Keratinocyte (primary cell): ENCODE measurements at regions not wholly inside any gene's neighbourhood (a gene's known extent, or its start where the extent isn't known, plus 50 kb on each side); places are given as distances from the start of the nearest gene placed in this dataset.

ENCODE experiments used
- DNase-seq: peaks from one replicate; pipeline ENCODE4 v3.0.0-alpha.2; 2011; ENCODE audit warnings: low read depth, missing footprints, low spot score
- FAIRE-seq: peaks from 2 replicates; lab custom pipeline; 2011; peaks lifted over from hg19 to GRCh38; lab: Jason Lieb, UNC
- H2AFZ ChIP-seq: 2 replicates; pipeline ENCODE4 v1.6.0; 2012; ENCODE audit warnings: low read length, control low read depth, inconsistent platforms; ENCODE audit not compliant: control insufficient read depth
- H3K27ac ChIP-seq: 2 replicates; pipeline ENCODE4 v1.5.1; 2011; ENCODE audit warnings: low read length; ENCODE audit not compliant: control insufficient read depth, insufficient read depth
- H3K27me3 ChIP-seq: 3 replicates; pipeline ENCODE4 v1.6.0; 2011; ENCODE audit warnings: low read length; ENCODE audit not compliant: control insufficient read depth, insufficient read depth; ENCODE audit errors: extremely low read depth
- H3K36me3 ChIP-seq, 2 experiments: 2 replicates in 1 of 2; 3 replicates in 1 of 2; pipeline ENCODE4 v1.5.1; 2011; ENCODE audit warnings: low read length in 2 of 2, mild to moderate bottlenecking in 1 of 2; ENCODE audit not compliant: control insufficient read depth in 2 of 2, insufficient read depth in 2 of 2; ENCODE audit errors: extremely low read depth in 1 of 2
- H3K4me1 ChIP-seq: 3 replicates; pipeline ENCODE4 v1.5.1; 2011; ENCODE audit warnings: low read length; ENCODE audit not compliant: control insufficient read depth, insufficient read depth; ENCODE audit errors: extremely low read depth
- H3K4me2 ChIP-seq: 3 replicates; pipeline ENCODE4 v1.6.0; 2011; ENCODE audit warnings: low read depth, low read length; ENCODE audit not compliant: control insufficient read depth, insufficient read depth; ENCODE audit errors: extremely low read depth
- H3K4me3 ChIP-seq, 3 experiments: fragments of 200-600 bp in 1 of 3; sonication (generic) in 1 of 3; 2 replicates in 2 of 3; 3 replicates in 1 of 3; pipeline ENCODE4 v1.5.1; 2011 to 2016; ENCODE audit warnings: low read length in 3 of 3, mild to moderate bottlenecking in 3 of 3, control low read depth in 2 of 3, inconsistent platforms in 1 of 3, low read depth in 1 of 3, mixed read lengths in 1 of 3, mixed run types in 1 of 3, moderate library complexity in 1 of 3; ENCODE audit not compliant: control insufficient read depth in 2 of 3, insufficient read depth in 2 of 3; ENCODE audit errors: extremely low read depth in 1 of 3
- H3K79me2 ChIP-seq: 2 replicates; pipeline ENCODE4 v1.6.0; 2012; ENCODE audit warnings: low read length; ENCODE audit not compliant: control insufficient read depth, insufficient read depth
- H3K9ac ChIP-seq: 3 replicates; pipeline ENCODE4 v1.6.0; 2011; ENCODE audit warnings: low read length; ENCODE audit not compliant: control insufficient read depth, insufficient read depth; ENCODE audit errors: extremely low read depth
- H3K9me1 ChIP-seq: 3 replicates; pipeline ENCODE4 v1.6.0; 2011; ENCODE audit warnings: low read length; ENCODE audit not compliant: control insufficient read depth, insufficient read depth; ENCODE audit errors: extremely low read depth
- H3K9me3 ChIP-seq: 2 replicates; pipeline ENCODE4 v1.5.1; 2012; ENCODE audit warnings: low read depth, low read length; ENCODE audit not compliant: control insufficient read depth
- H4K20me1 ChIP-seq: 3 replicates; pipeline ENCODE4 v1.6.0; 2011; ENCODE audit warnings: low read length; ENCODE audit not compliant: control insufficient read depth, insufficient read depth; ENCODE audit errors: extremely low read depth
- EZH2 ChIP-seq: IDR thresholded peaks from one replicate; pipeline ENCODE4 v1.6.1; 2012; ENCODE audit warnings: inconsistent platforms, mild to moderate bottlenecking, low read length, moderate library complexity
- dilution Hi-C: fragments of 300-500 bp; cut with MboI; formaldehyde crosslinking; loops from one replicate; pipeline ENCODE4 v1.7.0; 2020; ENCODE audit warnings: low sequenced_read_pairs; ENCODE audit not compliant: extremely low pct_ligation_motif_present
- TF ChIP-seq, protein P1 (sequence below), 3 experiments: IDR thresholded peaks in 1 of 3; conservative IDR thresholded peaks in 1 of 3; optimal IDR thresholded peaks in 1 of 3; 2 replicates in 2 of 3; 3 replicates in 1 of 3; pipeline versions ENCODE3 to v1.5.1; 2011; ENCODE audit warnings: low read length in 3 of 3, mild to moderate bottlenecking in 3 of 3, moderate library complexity in 2 of 3, control low read depth in 1 of 3, inconsistent platforms in 1 of 3; ENCODE audit not compliant: insufficient read depth in 2 of 3; ENCODE audit errors: extremely low read depth in 1 of 3

DNA sequence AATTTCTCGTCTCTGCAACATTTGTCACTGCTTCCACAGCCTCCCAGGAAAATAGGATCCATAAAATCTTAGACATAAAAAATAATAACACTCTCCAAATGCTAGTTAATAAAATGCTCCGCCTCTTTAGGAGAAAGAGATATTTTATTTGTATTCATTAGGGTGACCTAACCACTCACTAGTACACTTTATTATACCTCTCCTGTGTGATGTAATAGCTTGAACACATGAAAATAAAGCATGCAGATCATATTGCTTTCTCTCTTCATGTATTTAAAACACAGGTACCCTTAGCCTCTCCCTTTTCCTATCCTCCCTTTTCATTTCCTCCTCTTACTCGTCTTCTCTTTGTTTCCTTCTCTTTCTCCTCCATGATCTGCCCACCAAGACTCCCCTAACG is 694.2 kb downstream of the EPHA4 start:
- dilution Hi-C loops = no loop called here
- Histone ChIP-seq H2AFZ (no peak overlapping the region), H3K27me3 (no peaks in the 10 kb centered on the region), H3K9me3 (no peaks in the 10 kb centered on the region), H3K4me3 (no peak overlapping the region), H3K9me1 (no peaks in the 10 kb centered on the region), H3K27ac (no peak overlapping the region), H4K20me1 (no peaks in the 10 kb centered on the region), H3K4me1 (peaks cover 14% of the 10 kb centered on the region), H3K36me3 (no peaks in the 10 kb centered on the region), H3K79me2 (no peaks in the 10 kb centered on the region), H3K4me2 (no peak overlapping the region), H3K9ac (no peak overlapping the region)
- DNase-seq = no peak
- no peak for TF ChIP-seq EZH2
- TF ChIP-seq, protein P1, sequence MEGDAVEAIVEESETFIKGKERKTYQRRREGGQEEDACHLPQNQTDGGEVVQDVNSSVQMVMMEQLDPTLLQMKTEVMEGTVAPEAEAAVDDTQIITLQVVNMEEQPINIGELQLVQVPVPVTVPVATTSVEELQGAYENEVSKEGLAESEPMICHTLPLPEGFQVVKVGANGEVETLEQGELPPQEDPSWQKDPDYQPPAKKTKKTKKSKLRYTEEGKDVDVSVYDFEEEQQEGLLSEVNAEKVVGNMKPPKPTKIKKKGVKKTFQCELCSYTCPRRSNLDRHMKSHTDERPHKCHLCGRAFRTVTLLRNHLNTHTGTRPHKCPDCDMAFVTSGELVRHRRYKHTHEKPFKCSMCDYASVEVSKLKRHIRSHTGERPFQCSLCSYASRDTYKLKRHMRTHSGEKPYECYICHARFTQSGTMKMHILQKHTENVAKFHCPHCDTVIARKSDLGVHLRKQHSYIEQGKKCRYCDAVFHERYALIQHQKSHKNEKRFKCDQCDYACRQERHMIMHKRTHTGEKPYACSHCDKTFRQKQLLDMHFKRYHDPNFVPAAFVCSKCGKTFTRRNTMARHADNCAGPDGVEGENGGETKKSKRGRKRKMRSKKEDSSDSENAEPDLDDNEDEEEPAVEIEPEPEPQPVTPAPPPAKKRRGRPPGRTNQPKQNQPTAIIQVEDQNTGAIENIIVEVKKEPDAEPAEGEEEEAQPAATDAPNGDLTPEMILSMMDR (optimal IDR thresholded peaks at IDR 0.05 in 1 of 3, IDR thresholded peaks at IDR 0.05 in 1 of 3, conservative IDR thresholded peaks at IDR 0.05 in 1 of 3; ENCODE audit: extremely low read depth in 1 of 3, insufficient read depth in 2 of 3, low read length in 3 of 3) = no peak
- FAIRE-seq = no peak

DNA sequence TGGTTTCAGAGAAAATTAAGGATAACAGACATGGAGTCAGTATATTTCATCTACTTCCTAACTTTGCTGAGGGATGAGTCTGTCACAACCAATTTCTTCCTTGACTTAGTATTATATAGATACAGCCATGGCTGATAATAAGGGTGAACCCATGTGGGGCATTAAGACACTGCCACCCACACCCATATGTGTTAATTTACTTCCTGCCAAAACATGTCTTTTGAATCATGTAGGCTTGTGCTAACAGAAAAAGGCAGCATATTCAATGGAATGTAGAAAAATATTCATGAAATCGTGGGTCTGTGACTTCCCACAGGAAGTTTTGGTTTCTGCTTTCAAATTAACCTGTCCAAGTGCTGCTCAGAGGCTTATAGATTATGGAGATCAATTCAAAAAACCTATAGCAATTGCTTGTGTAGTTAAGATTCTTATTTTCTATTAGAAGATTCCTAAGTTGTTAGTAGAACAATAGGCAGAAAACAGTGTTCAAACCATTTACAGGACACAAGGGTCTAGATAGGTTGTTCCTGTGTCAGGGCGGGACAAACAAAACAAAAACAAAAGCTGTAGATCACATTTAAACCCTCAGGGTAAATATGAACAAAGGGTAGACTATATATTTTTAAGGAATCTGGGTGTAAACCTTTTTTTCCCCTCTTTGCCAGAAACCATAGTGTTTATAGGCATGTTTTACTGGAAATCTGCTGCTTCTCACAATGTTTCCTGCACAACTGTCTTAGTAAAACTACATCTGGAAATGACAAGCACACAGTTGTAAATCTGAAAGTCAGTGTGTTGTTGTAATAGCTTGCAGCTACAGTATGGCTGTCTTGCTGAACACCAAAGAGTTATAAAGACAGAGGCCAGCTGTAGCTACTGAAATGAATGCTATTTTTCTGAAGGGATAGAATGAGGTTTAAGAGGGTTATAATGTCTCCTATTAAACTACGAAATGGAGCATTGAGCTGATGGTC is 691.2 kb downstream of the EPHA4 start:
- peak; percentile 40 for DNase-seq
- H3K36me3 ChIP-seq = no peaks in the 10 kb centered on the region

More for the DNA sequence above, 691.2 kb downstream of the EPHA4 start:
- no peaks in the 10 kb centered on the region for H3K9me3 ChIP-seq
- no peaks in the 10 kb centered on the region for H3K9me1 ChIP-seq
- dilution Hi-C loops = no loop called here
- H3K27me3 ChIP-seq = no peaks in the 10 kb centered on the region
- TF ChIP-seq EZH2 = no peak
- TF ChIP-seq, protein P1 (optimal IDR thresholded peaks at IDR 0.05 in 1 of 3, IDR thresholded peaks at IDR 0.05 in 1 of 3, conservative IDR thresholded peaks at IDR 0.05 in 1 of 3; ENCODE audit: extremely low read depth in 1 of 3, insufficient read depth in 2 of 3, low read length in 3 of 3) = no peak
- H3K79me2 ChIP-seq = no peaks in the 10 kb centered on the region
- peak; percentile 75 for FAIRE-seq
- peak overlapping the region in 1 of 3 experiments; percentile 24 for H3K4me3 ChIP-seq
- peak overlapping the region; percentile 57 for H3K4me2 ChIP-seq
- H2AFZ ChIP-seq = peak overlapping the region; percentile 70
- peaks cover 14% of the 10 kb centered on the region for H3K4me1 ChIP-seq
- H3K9ac ChIP-seq = no peak overlapping the region
- H3K27ac ChIP-seq = peak overlapping the region; percentile 43
- H4K20me1 ChIP-seq = no peaks in the 10 kb centered on the region
